Activated CD8-positive, alpha-beta memory T cell treated with anti-CD3 and anti-CD28 coated beads, Interleukin-2, amount 50 U/mL, for 48 hours (primary cell): ENCODE measurements at regions not wholly inside any gene's neighbourhood (a gene's known extent, or its start where the extent isn't known, plus 50 kb on each side); places are given as distances from the start of the nearest gene placed in this dataset.

ENCODE experiments used
- DNase-seq: peaks from one replicate; pipeline ENCODE4 v3.0.0-alpha.2; 2020

DNA sequence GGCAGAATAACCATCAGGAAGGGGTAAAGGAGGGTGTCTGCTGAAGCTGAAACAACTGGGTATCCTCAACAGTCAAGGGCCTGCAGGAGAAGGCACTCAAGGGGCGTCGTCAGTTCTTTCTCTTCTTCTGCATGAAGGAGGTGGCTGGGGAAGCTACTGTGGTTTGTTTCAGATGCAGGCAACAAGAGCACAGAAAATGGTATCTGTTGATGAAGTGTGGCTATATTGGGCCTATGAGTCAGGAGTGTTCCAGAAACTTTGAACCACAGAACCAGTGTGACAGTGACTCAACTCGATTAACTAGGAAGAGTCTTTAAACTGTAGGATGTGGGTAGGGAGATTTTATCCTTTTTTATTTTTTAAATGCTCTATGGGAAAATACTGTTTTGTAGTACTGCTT is 686.3 kb downstream of the FGF9 start:
- DNase-seq, result no peak

DNA sequence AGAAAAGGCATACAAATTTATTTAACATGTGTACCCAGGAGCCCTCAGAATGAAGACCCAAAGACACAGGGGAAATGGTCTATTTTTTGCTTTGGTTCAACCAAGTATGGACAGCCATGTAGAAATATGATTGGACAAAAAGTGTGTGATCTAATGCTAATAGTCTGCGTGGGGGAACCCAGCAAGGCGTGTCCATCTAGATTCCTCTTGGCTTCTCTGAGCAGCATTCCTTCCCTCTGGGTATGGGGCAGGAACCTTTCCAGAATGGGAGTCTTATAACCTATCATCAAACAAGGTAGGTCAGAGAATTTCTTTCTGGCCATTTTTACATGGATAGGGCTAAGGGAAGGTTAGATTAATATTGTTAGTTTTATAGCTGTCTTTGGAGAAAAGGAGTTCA is 698.2 kb downstream of the FGF9 start:
- no peak for DNase-seq

GRCh38 chr13:22369840-22370239 is 699.0 kb downstream of the FGF9 start:
- no peak for DNase-seq

DNA sequence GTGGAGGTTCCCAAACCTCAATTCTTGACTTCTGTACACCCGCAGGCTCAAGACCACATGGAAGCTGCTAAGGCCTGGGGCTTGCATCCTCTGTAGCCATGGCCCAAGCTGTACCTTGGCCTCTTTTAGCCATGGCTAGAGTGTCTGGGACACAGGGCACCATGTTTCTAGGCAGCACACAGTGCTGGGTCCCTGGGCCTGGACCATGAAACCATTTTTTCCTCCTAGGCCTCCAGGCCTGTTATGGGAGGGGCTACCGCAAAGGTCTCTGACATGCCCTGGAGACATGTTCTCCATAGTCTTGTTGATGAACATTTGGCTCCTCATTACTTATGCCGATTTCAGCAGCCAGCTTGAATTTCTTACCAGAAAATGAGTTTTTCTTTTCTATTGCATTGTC is 701.4 kb downstream of the FGF9 start:
- DNase-seq, result no peak

GRCh38 chr13:22375151-22375550 is 704.3 kb downstream of the FGF9 start:
- no peak for DNase-seq

DNA sequence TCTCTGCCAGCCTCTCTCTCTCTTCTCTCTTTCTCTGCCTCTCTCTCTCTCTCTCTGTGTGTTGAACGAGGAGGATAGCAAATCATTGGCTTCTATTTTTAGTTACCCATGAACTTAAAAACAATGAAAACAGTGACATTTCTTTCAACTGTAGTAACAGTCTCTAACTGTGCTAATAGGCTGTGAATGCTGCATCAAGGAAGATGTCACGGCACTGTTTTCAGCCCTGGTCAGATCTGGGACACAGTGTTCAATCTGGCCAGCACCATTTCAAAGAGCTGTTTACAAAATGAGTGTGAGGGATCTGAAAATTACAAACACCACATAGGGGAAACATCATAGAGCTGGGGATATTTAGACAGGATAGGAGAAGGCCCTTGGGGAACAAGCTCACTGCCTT is 717.0 kb downstream of the FGF9 start:
- no peak for DNase-seq

- DNase-seq, result no peak
Measured at GRCh38 chr13:22399801-22400420, 729.0 kb downstream of the FGF9 start.

- DNase-seq, result no peak
Measured at GRCh38 chr13:22402682-22403081, 731.8 kb downstream of the FGF9 start.

DNA sequence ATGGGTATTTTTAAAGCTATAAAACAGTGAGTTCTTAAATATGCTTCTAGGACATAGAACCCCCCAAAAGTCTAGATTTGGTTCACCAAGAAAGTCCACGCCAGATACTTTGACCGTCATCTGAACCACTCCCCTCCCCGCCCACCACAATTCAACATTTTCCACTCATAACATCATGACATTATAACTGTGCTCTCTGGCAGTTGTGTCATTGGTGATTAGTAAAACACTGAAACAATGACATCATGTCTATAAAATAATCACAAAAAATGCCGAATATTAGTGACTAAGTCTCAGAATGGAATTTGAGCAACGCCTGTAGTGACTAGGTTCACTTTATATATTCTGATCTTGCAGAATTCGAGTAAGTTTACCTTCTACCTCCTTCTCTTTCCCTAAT is 732.3 kb downstream of the FGF9 start:
- no peak for DNase-seq

GRCh38 chr13:22405891-22406290 is 735.0 kb downstream of the FGF9 start:
- no peak for DNase-seq

GRCh38 chr13:22412452-22412851 is 741.6 kb downstream of the FGF9 start:
- DNase-seq, result no peak

DNA sequence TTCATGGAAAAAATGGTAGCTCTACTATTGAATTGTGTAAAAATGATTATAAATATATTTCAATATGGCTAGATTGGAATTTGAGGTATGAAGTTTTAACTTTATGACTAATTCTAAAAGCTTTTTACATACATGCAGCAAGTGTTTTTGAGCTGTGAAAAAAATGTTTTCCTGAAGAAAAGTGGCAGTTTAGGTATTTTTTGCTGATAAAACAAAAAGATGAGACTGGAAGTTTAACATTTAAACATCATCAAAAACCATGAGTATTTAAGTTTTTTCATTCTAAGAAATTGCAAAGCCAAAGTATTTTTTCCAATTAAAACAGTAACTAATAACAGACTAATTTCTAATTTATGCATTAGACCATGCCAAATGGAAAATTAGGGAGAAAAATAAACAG is 751.1 kb downstream of the FGF9 start:
- DNase-seq, result no peak

- no peak for DNase-seq
Measured at GRCh38 chr13:22422712-22423111, 751.8 kb downstream of the FGF9 start.

DNA sequence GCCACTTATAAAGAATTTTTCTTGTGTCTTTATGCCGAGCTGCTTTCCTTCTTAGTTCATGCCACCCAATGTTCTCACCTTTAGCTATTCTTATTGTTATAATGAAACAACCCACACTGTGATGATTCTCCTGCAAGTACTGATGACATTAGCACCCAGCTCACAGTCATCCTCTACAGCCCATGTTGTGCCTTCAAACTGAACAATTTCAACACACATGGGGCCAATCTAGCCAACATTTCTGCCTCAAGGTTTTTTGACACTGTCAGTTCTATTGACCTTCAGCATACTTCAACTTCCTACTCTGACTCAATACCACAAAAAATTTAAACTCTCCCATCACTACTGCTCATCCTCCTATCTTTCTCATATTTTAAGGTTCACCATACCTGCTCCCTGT is 752.4 kb downstream of the FGF9 start:
- DNase-seq, result no peak

GRCh38 chr13:22425087-22425486 is 754.2 kb downstream of the FGF9 start:
- no peak for DNase-seq

DNA sequence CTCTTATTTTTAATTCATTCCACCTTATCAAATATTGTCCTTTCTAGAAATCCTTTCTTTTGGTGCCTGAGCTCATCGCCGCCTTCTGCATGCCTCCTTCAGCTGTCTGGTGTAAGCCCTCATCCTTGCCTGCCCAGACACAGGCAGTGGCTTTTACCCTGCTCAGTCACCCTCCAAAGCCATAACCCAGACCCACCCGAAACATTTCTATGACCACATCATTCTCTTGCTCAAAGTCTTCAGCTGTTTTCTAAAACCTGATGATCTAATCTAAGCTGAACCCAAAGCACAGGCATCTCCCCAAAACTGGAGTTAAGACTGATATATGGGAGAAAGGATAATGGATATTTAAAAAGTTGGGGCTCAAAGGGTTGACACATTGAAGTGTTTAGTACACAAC is 753.7 kb upstream of the SGCG start:
- no peak for DNase-seq

- no peak for DNase-seq
Measured at GRCh38 chr13:22427783-22428182, 753.0 kb upstream of the SGCG start.

DNA sequence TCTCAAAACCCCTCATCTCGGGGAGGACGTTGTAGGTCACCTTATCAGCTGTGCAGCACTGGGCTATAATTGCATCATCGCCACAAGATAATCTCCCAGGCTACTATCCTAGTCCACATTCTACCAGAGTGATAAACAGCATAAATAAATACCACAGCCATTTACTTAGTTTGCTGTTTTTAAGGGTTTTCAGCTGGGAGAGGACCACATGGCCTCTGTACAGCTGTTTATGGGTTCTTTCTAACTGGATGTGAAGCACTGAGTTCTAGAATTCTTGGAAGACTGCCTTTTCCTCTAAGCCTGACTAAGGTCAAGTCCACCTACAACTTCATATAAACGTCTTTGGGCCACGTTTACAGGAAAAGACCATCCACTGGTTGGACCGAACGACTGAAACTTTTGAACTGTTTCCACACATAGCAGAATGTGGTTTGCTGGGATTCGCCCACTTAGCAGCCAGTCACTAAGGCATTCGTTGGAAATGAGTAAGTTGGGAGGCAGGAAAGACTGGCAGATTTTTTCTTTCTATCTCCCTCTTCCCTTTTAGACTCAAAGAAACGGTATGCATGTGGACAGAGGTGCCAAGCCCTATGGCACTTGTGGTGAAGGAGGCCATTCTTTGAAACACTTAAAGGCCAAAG is 752.5 kb upstream of the SGCG start:
- DNase-seq, result no peak

DNA sequence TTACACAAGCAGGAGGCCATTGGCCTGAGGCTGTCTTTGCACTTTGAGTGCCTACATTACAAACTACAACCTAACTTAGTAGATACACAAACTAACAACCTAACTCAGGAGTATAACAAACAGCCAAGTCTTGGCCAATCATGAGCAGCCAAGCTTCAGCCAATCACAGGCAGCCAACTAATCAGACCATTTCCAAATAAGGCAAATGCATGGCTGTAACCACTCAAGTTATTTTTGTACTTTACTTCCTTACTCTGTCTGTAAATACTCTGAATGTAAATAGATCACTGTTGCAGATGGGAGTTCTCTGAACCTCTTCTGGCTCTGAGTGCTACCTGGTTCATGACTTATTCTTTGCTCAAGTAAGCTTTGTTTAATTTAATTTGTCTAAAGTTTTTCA is 748.1 kb upstream of the SGCG start:
- no peak for DNase-seq

- DNase-seq, result no peak
Measured at GRCh38 chr13:22447132-22447886, 733.5 kb upstream of the SGCG start.

- DNase-seq, result no peak
Measured at GRCh38 chr13:22449251-22449650, 731.5 kb upstream of the SGCG start.

GRCh38 chr13:22451327-22451741 is 729.4 kb upstream of the SGCG start:
- DNase-seq, result no peak

DNA sequence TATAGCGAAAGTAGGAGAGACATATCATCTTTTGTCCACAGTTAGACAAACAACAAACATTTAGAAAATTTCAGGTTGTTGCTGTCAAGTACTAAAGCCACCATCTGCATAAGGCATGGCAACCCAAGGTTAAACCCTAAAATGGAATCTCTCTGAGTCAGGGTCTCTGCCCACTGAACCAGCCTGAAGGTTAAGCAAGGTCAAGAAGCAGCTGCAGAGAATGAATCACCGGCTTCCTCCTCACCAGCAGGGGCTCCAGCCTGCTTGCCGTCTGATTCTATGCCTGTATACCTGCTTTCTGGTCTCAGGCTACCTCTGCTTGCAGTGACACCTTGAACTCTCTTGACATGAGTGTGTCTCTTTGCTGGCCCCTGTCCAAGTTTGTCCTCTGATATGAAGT is 726.2 kb upstream of the SGCG start:
- DNase-seq, result no peak

- DNase-seq, result no peak
Measured at GRCh38 chr13:22455036-22455435, 725.7 kb upstream of the SGCG start.
